HFFc6 (cell line): ENCODE measurements at regions not wholly inside any gene's neighbourhood (a gene's known extent, or its start where the extent isn't known, plus 50 kb on each side); places are given as distances from the start of the nearest gene placed in this dataset.

Experiments used
- DNase-seq: peaks from one replicate; pipeline ENCODE4 v3.0.0-alpha.2; 2018
- H3K27ac Mint-ChIP-seq: 2 replicates; pipeline ENCODE4 v1.8.0; 2020; ENCODE audit warnings: mild to moderate bottlenecking, mixed read lengths
- H3K27me3 Mint-ChIP-seq: 2 replicates; pipeline ENCODE4 v1.8.0; 2021; ENCODE audit warnings: mild to moderate bottlenecking, moderate library complexity, mixed read lengths; ENCODE audit not compliant: insufficient read depth
- H3K36me3 Mint-ChIP-seq: 2 replicates; pipeline ENCODE4 v1.8.0; 2021; ENCODE audit warnings: low read depth, mixed read lengths
- H3K4me1 Mint-ChIP-seq: 2 replicates; pipeline ENCODE4 v1.8.0; 2020; ENCODE audit warnings: low read depth, mixed read lengths
- H3K4me3 Mint-ChIP-seq: 2 replicates; pipeline ENCODE4 v1.8.0; 2020; ENCODE audit warnings: mild to moderate bottlenecking, moderate library complexity, mixed read lengths
- H3K9me3 Mint-ChIP-seq: 2 replicates; pipeline ENCODE4 v1.8.0; 2020; ENCODE audit warnings: mild to moderate bottlenecking, mixed read lengths
- CTCF ChIP-seq: fragments of 200-600 bp; sonication (generic); IDR thresholded peaks from 2 replicates; pipeline ENCODE4 v1.5.0; 2021; ENCODE audit warnings: antibody characterized with exemption, mild to moderate bottlenecking

DNA sequence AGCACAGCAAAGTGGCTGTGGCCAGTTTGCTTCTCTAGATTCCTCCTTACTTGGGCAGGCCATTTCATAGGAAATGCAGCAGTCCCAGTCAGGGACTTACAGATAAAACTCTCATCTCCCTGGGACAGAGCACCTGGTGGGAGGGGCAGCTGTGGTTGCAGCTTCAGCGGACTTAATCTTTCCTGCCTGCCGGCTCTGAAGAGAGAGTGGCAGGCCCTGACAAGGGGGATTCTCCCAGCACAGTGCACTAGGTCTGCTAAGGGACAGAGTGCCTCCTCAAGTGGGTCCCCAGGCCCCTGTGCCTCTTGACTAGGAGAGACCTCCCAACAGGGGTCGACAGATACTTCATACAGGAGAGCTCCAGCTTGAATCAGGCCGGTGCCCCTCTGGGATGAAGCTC is 1649.1 kb downstream of the LRRC4C start:
- Mint-ChIP-seq H3K4me1 (no peaks in the 10 kb centered on the region), H3K36me3 (no peaks in the 10 kb centered on the region), H3K9me3 (peaks cover 64% of the 10 kb centered on the region), H3K27me3 (no peaks in the 10 kb centered on the region), H3K4me3 (no peak overlapping the region), H3K27ac (no peak overlapping the region)
- no peak for TF ChIP-seq CTCF
- DNase-seq, result no peak

- no peak overlapping the region for H3K4me3 Mint-ChIP-seq
- peaks cover 59% of the 10 kb centered on the region for H3K9me3 Mint-ChIP-seq
- H3K36me3 Mint-ChIP-seq, result no peaks in the 10 kb centered on the region
- no peak overlapping the region for H3K27ac Mint-ChIP-seq
- no peaks in the 10 kb centered on the region for H3K4me1 Mint-ChIP-seq
- no peak for DNase-seq
- TF ChIP-seq CTCF, result no peak
- H3K27me3 Mint-ChIP-seq, result no peaks in the 10 kb centered on the region
Measured at GRCh38 chr11:39809833-39810232, 1649.6 kb downstream of the LRRC4C start.

DNA sequence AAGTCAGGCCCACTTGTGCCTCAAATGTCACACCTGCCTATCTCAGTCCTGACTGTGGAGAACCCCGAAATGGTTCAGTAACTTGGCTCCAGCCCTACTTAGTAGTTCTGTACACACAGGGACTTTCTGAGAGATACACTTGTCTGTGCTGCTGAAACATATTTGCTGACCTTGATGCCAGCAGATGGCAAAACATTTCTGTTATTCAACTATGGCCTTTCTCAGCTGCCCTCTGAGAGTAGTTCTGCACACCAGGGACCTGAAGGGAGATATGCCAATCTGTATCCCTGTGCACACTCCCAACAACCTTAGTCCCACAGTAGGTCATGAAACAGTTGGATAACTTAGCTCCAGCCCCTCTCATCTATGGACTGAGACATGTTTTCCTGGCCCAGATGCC is 1651.5 kb downstream of the LRRC4C start:
- Mint-ChIP-seq H3K4me3 (no peak overlapping the region), H3K27me3 (no peaks in the 10 kb centered on the region), H3K27ac (no peak overlapping the region), H3K36me3 (no peaks in the 10 kb centered on the region), H3K9me3 (peaks cover 41% of the 10 kb centered on the region), H3K4me1 (no peaks in the 10 kb centered on the region)
- TF ChIP-seq CTCF, result no peak
- DNase-seq, result no peak

- H3K9me3 Mint-ChIP-seq, result peaks cover 29% of the 10 kb centered on the region
- no peak for TF ChIP-seq CTCF
- no peak overlapping the region for H3K4me3 Mint-ChIP-seq
- H3K27me3 Mint-ChIP-seq, result no peaks in the 10 kb centered on the region
- DNase-seq, result no peak
- no peaks in the 10 kb centered on the region for H3K4me1 Mint-ChIP-seq
- H3K36me3 Mint-ChIP-seq, result no peaks in the 10 kb centered on the region
- H3K27ac Mint-ChIP-seq, result no peak overlapping the region
Measured at GRCh38 chr11:39806652-39807051, 1652.8 kb downstream of the LRRC4C start.

- H3K27ac Mint-ChIP-seq, result no peak overlapping the region
- no peaks in the 10 kb centered on the region for H3K4me1 Mint-ChIP-seq
- TF ChIP-seq CTCF, result no peak
- peaks cover 23% of the 10 kb centered on the region for H3K9me3 Mint-ChIP-seq
- no peak overlapping the region for H3K4me3 Mint-ChIP-seq
- DNase-seq, result no peak
- no peaks in the 10 kb centered on the region for H3K27me3 Mint-ChIP-seq
- H3K36me3 Mint-ChIP-seq, result no peaks in the 10 kb centered on the region; the same call in 1 of the 2 replicates
Measured at GRCh38 chr11:39804271-39804670, 1655.2 kb downstream of the LRRC4C start.

- Mint-ChIP-seq H3K36me3 (no peaks in the 10 kb centered on the region), H3K4me3 (no peak overlapping the region), H3K27me3 (no peaks in the 10 kb centered on the region), H3K9me3 (peaks cover 37% of the 10 kb centered on the region), H3K27ac (no peak overlapping the region), H3K4me1 (no peaks in the 10 kb centered on the region)
- no peak for DNase-seq
- TF ChIP-seq CTCF, result no peak
Measured at GRCh38 chr11:39786682-39787081, 1672.8 kb downstream of the LRRC4C start.
